GM21447 (cell line): ENCODE measurements at regions not wholly inside any gene's neighbourhood (a gene's known extent, or its start where the extent isn't known, plus 50 kb on each side); places are given as distances from the start of the nearest gene placed in this dataset.
"Not testable (repeated sequence)": the region's sequence is repeated elsewhere in the genome, so short reads cannot be mapped to it uniquely, and the experiment has no call there.

Experiments
- ATAC-seq: cut with Tn5 transposase; IDR thresholded peaks from one replicate; pipeline ENCODE4 v1.9.1; 2021; ENCODE audit not compliant: unreplicated experiment

DNA sequence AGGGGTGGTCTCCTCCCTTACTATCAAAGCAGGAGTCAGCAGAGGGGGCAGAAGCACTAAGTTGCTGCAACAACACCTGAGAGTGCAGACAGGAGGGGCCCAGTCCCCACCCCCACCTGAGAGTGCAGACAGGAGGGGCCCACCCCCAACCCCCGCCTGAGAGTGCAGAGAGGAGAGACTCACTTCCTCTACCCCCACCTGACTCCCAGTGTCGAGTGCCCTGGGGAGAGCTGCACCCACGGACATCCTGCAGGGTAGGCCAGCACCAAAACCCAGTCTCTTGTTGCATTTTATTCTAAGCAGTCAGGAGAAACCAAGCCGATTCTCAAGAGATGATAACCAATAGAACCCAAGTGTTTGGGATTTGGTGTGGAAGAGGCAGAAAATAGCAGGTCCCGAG, 78.4 kb downstream of the NAPG start:
- ATAC-seq, result no peak

DNA sequence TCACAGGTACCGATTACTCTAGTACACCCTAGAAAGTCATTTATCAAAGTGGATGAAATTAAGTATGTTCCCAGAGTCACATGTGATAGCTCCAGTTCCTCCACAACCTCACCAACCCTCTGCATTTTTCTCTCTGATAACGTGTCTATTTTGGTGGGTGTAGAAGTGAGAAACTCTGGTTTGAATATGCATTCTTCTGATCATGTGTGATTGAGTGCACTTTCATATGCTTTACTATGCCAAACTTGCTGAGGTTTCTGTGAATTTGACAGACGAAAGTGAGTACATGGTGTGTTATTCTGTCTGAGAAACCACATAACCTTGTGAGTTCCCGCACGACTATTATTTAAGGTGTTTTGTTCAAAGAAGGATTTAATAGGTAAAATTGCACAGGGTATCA, 81.1 kb downstream of the NAPG start:
- ATAC-seq, result peak; percentile 69

GRCh38 chr18:10607332-10608248, 81.8 kb downstream of the NAPG start:
- not testable (repeated sequence) for ATAC-seq

GRCh38 chr18:10608450-10608849, 82.6 kb downstream of the NAPG start:
- ATAC-seq, result not testable (repeated sequence)

GRCh38 chr18:10609046-10609445, 83.2 kb downstream of the NAPG start:
- ATAC-seq, result not testable (repeated sequence)

DNA sequence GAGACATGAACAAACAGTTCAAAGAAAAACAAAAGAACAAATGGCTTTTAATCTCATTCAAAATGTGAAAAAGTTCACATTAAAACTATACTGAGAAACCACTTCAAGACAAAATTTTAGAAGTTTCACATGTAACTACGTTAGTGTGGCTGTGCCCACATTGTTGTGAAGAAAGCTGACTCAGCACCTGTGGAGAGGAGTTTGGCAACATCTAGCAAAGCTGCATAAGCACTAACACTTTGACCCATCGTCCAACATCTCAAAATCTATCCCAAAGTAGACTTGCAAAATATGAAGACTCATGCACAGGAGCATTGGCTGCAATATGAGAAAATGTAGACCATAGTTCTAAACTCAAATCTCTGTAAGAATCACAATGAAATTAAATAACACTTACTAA, 87.4 kb downstream of the NAPG start:
- ATAC-seq, result not testable (repeated sequence)

DNA sequence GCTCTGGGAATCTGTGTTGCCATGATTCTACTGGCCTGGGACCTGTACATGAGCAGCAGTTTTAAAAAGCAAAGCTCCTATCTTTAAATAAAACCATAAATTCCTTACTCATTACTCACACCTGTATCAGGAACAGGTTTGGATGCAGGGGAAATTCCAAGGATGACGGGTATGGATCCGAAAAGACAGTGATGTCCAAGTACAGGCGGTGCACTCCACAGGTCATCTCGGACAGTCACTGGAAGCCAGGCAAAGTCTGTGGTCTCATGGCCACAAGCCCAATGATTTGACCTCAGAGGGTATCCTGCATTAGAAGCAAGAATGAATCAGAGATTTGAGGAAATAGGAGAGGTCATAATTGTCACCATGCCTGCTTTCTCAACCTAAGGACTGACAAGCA, 90.9 kb downstream of the NAPG start:
- not testable (repeated sequence) for ATAC-seq

DNA sequence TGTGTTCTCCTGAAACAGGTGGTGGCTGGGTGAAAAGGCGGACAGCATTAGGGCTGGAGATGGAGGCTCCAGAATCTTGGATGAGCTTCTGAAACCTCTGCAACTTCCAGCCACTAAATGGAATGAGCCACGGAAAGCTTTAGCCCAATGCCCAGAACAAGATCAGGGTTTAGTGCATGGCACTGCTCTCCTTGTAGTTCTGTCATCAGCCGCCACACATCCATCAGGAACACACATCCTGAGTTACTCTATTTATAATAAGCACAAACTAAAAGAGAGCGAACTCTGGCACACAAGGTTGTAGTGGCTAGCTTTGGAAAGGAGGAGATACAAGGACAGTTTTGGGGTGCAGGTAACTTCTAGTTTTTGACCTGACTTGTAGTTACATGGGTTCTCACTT, 93.0 kb downstream of the NAPG start:
- not testable (repeated sequence) for ATAC-seq

DNA sequence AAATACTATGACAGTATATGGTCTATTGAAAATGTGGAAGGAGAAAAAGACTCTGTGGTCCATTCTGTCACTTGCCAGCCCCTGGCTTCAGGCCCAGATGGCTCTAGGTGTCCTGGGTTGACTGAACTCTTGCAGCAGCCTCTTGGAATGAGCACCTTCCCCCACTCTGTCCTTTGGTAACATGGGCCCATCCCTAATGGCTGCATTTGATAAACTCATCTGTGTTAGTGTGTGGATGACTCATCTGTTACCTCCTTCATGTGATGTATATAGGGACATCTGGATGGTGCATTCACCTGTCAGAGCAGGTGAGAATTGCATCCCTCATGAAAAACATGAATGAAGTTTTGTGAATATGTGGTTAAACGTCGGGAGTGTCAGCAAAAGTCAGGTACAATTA, 93.5 kb downstream of the NAPG start:
- ATAC-seq, result not testable (repeated sequence)

GRCh38 chr18:10619833-10620232, 94.0 kb downstream of the NAPG start:
- ATAC-seq, result not testable (repeated sequence)
